Fibroblast of upper back skin (primary cell): ENCODE measurements at regions not wholly inside any gene's neighbourhood (a gene's known extent, or its start where the extent isn't known, plus 50 kb on each side); places are given as distances from the start of the nearest gene placed in this dataset.
"Not testable (repeated sequence)": the region's sequence is repeated elsewhere in the genome, so short reads cannot be mapped to it uniquely, and the experiment has no call there.

Experiments
- DNase-seq: peaks from one replicate; pipeline ENCODE4 v3.0.0-alpha.2; 2013

DNA sequence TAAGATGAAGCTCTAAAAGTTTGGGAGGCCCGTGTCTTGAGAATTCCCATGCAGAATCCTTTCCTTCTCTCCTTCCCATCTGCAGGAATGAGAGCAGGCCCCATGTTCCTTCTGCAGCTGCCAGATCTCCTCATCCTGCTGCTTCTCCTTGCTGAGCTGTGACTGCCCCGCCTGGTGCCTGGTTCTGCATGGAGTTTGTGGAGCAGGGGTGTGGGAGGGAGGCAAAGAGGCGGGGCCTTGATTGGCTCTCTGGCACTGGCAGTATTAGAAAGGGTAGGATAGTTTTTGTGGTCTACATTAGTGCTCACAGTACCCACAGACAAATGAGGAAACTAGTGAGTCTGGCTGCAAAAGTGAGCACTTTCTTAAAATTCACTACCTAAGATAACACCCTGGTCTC lies 91.1 kb upstream of the CLPB start:
- no peak for DNase-seq

- DNase-seq, result peak; percentile 28
These were observed 90.4 kb upstream of the CLPB start for GRCh38 chr11:72524711-72525110.

- DNase-seq, result no peak
These were observed 89.7 kb upstream of the CLPB start for GRCh38 chr11:72523991-72524390.

DNA sequence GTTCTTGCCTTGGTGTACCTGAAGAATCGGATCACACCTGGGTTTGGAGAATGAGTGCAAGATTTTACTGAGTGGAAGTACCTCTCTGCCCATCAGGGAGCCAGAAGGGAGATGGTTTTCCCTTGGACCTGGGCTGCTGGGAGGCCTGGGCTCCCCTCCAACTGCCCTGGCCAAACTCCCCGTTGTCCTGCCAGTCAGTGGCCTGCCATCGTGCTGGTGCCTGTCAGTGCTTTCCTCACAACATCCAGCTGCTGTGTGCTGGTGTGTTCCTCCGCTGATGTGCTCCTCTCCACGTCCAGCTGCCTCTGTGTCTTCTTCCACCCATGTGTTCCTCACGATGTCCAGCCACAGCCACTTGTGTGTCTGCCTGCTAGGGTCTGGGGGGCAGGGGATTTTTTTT lies 87.9 kb upstream of the CLPB start:
- DNase-seq, result no peak

- no peak for DNase-seq
These were observed 87.3 kb upstream of the CLPB start for GRCh38 chr11:72521664-72522063.

GRCh38 chr11:72520815-72521214 lies 86.5 kb upstream of the CLPB start:
- DNase-seq, result no peak

- DNase-seq, result not testable (repeated sequence)
These were observed 85.6 kb upstream of the CLPB start for GRCh38 chr11:72519882-72520281.

GRCh38 chr11:72519220-72519881 lies 85.0 kb upstream of the CLPB start:
- DNase-seq, result peak; percentile 9

- DNase-seq, result no peak
These were observed 80.0 kb upstream of the CLPB start for GRCh38 chr11:72514331-72514730.

GRCh38 chr11:72513411-72513810 lies 79.1 kb upstream of the CLPB start:
- no peak for DNase-seq

DNA sequence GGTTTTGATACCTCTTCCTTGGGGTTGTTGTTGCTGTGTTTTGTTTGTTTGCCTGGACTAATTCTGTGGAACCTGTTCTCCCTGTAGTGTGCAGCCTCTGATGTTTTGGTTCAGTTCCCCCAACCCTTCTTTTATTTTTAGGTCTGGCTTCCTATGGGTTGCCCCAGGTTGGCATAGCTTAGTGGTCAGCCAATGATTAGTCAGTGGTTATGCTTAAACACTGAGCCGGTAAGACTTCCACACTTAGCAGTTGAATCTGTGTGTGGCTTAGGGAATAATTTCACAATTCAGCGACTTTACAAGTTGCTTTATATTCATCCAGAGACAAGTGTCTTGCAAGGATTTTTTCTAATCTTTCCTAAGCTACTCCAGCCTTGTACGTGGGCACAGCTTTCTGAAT lies 78.6 kb upstream of the CLPB start:
- DNase-seq, result no peak

- no peak for DNase-seq
These were observed 77.2 kb upstream of the CLPB start for GRCh38 chr11:72511393-72512047.

DNA sequence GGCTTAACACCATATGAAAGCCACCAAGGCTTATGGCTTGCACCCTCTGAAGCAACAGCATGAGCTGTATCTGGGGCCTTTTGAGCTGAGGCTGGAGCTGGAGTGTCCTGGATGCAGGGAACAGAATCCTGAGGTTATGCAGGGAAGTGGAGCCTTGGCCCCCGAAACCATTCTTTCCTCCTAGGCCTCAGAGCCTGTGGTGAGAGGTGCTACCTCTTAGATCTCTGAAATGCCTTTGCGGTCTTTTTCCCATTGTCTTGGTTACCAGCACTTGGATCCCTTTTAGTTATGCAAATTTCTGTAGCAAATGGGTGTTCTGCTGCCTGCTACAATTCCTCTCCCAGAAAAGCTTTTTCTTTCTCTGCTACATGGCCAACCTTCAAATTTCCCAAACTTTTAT lies 72.7 kb upstream of the CLPB start:
- no peak for DNase-seq

DNA sequence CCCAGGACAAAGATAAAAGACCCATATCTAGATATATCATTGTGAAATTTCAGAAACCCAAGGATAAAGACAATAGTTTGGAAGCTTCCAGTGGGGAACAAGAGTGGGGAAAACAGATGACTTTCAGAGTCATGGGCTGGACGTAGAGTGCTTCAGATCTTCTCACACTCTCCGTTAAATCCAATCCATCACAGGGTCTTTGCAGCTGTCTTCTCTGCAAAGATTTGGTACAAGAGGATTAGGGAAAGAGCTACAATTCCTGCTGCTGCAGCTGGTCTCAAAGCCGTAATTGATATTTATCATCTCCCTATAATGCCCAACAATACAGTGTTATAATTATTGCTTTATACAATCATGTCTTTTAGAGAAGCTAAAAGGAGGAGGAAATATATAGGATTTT lies 63.4 kb upstream of the CLPB start:
- DNase-seq, result no peak

DNA sequence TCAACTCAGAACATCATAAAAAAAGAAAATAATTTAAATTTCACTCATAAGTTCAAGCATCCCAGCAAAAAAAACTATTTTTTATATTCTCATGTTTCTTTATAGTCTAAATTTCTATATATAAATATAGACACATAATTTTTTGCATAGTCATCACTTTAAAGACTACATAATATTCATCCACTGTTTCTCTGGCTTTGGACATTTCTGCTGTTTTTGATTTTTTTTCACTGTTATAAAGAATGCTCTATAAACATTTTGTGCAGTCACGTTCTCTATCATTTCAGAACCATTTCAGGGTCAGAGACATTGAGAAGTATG lies 59.7 kb upstream of the CLPB start:
- DNase-seq, result no peak

GRCh38 chr11:72493426-72494108 lies 59.2 kb upstream of the CLPB start:
- DNase-seq, result peak; percentile 8

DNA sequence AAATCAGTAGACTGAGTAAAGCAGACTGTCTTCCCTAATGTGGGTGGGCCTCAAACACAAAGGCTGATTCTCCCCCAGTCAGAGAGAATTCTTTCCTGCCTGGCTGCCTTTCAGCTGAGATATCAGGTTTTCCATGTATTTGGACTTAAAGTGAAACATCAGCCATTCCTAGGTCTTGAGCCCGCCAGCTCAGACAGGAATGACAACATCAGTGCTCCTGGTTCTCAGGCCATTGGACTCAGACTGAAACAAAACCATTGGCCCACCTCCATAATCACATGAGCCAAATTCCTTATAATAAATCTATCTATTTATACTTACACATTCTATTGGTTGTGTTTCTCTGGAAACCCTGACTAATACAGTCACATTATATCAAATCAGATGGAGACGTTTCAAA lies 56.7 kb upstream of the CLPB start:
- peak; percentile 63 for DNase-seq
